Neural cell (in vitro differentiated cells): ENCODE measurements at regions not wholly inside any gene's neighbourhood (a gene's known extent, or its start where the extent isn't known, plus 50 kb on each side); places are given as distances from the start of the nearest gene placed in this dataset.

Source experiments
- EP300 ChIP-seq: fragments of 450-650 bp; conservative IDR thresholded peaks from 2 replicates; pipeline ENCODE4 v1.6.1; 2014; ENCODE audit warnings: antibody characterized with exemption, mild to moderate bottlenecking, moderate library complexity; ENCODE audit not compliant: poor library complexity, severe bottlenecking
- EZH2 ChIP-seq: fragments of 200-600, 300-800 bp; shearing (Covaris generic), sonication (generic); IDR thresholded peaks from 2 replicates; pipeline ENCODE4 v1.6.1; 2014; ENCODE audit warnings: antibody characterized with exemption, low read length, borderline replicate concordance, mild to moderate bottlenecking; ENCODE audit not compliant: insufficient read depth, poor library complexity, severe bottlenecking
- POLR2AphosphoS5 ChIP-seq: IDR thresholded peaks from 2 replicates; pipeline ENCODE4 v1.6.1; 2012
- RAD21 ChIP-seq: fragments of 450-650 bp; conservative IDR thresholded peaks from 2 replicates; pipeline ENCODE4 v1.6.1; 2014; ENCODE audit warnings: antibody characterized with exemption, mild to moderate bottlenecking, moderate library complexity
- TF ChIP-seq, protein P1 (sequence below): fragments of 450-650 bp; IDR thresholded peaks from 2 replicates; pipeline ENCODE4 v1.5.1; 2014; ENCODE audit warnings: antibody characterized with exemption, mild to moderate bottlenecking, moderate library complexity; ENCODE audit not compliant: poor library complexity, severe bottlenecking
- TF ChIP-seq, protein P2 (sequence below): IDR thresholded peaks from 2 replicates; pipeline ENCODE4 v1.6.1; 2012; ENCODE audit warnings: borderline replicate concordance

DNA sequence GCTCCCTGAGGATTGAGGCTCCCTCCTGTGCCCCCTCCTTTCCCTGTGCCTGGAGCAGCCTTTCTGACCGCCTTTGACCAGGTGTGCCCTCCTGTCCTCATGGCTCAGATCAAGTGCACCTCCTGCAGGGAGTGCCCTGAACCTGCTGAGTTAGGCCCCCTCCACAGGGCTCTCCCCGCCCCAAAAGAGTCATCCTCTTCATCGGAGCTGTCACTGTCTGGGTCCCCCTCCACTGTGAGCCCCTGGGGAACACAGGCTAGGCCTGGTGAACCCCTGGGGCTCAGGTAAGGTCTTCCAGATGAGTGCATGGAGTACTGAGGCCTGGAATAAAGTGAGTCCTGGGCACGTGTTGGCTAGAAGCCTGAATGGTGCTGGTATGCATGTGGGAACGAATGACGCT lies 173.5 kb downstream of the INHBB start:
- TF ChIP-seq, protein P1, sequence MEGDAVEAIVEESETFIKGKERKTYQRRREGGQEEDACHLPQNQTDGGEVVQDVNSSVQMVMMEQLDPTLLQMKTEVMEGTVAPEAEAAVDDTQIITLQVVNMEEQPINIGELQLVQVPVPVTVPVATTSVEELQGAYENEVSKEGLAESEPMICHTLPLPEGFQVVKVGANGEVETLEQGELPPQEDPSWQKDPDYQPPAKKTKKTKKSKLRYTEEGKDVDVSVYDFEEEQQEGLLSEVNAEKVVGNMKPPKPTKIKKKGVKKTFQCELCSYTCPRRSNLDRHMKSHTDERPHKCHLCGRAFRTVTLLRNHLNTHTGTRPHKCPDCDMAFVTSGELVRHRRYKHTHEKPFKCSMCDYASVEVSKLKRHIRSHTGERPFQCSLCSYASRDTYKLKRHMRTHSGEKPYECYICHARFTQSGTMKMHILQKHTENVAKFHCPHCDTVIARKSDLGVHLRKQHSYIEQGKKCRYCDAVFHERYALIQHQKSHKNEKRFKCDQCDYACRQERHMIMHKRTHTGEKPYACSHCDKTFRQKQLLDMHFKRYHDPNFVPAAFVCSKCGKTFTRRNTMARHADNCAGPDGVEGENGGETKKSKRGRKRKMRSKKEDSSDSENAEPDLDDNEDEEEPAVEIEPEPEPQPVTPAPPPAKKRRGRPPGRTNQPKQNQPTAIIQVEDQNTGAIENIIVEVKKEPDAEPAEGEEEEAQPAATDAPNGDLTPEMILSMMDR: no peak
- no peak for TF ChIP-seq EP300
- no peak for TF ChIP-seq POLR2AphosphoS5
- no peak for TF ChIP-seq RAD21
- no peak for TF ChIP-seq EZH2
- TF ChIP-seq, protein P2, sequence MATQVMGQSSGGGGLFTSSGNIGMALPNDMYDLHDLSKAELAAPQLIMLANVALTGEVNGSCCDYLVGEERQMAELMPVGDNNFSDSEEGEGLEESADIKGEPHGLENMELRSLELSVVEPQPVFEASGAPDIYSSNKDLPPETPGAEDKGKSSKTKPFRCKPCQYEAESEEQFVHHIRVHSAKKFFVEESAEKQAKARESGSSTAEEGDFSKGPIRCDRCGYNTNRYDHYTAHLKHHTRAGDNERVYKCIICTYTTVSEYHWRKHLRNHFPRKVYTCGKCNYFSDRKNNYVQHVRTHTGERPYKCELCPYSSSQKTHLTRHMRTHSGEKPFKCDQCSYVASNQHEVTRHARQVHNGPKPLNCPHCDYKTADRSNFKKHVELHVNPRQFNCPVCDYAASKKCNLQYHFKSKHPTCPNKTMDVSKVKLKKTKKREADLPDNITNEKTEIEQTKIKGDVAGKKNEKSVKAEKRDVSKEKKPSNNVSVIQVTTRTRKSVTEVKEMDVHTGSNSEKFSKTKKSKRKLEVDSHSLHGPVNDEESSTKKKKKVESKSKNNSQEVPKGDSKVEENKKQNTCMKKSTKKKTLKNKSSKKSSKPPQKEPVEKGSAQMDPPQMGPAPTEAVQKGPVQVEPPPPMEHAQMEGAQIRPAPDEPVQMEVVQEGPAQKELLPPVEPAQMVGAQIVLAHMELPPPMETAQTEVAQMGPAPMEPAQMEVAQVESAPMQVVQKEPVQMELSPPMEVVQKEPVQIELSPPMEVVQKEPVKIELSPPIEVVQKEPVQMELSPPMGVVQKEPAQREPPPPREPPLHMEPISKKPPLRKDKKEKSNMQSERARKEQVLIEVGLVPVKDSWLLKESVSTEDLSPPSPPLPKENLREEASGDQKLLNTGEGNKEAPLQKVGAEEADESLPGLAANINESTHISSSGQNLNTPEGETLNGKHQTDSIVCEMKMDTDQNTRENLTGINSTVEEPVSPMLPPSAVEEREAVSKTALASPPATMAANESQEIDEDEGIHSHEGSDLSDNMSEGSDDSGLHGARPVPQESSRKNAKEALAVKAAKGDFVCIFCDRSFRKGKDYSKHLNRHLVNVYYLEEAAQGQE: no peak
